Stomach smooth muscle (tissue), 2 donors: ENCODE measurements at regions not wholly inside any gene's neighbourhood (a gene's known extent, or its start where the extent isn't known, plus 50 kb on each side); places are given as distances from the start of the nearest gene placed in this dataset.

Source experiments
- H3K27ac ChIP-seq: one replicate; pipeline ENCODE4 v1.7.0; 2013; ENCODE audit warnings: mild to moderate bottlenecking, low read length, inconsistent platforms
- H3K27me3 ChIP-seq, 2 donors: one replicate each; pipeline ENCODE4 v1.7.0; 2013; ENCODE audit warnings: low read length in 2 of 2; ENCODE audit not compliant: insufficient read depth in 2 of 2, control insufficient read depth in 1 of 2
- H3K36me3 ChIP-seq, 2 donors: one replicate each; pipeline ENCODE4 v1.7.0; 2013; ENCODE audit warnings: low read length in 2 of 2; ENCODE audit not compliant: control insufficient read depth in 2 of 2, insufficient read depth in 2 of 2
- H3K4me1 ChIP-seq: one replicate; pipeline ENCODE4 v1.7.0; 2013; ENCODE audit warnings: low read length; ENCODE audit not compliant: control insufficient read depth, insufficient read depth
- H3K4me3 ChIP-seq, 2 donors: one replicate each; pipeline ENCODE4 v1.7.0; 2013; ENCODE audit warnings: low read length in 2 of 2
- H3K9ac ChIP-seq, 2 donors: one replicate each; pipeline ENCODE4 v1.7.0; 2013; ENCODE audit warnings: low read length in 2 of 2, mild to moderate bottlenecking in 1 of 2
- H3K9me3 ChIP-seq, 2 donors: one replicate each; pipeline ENCODE4 v1.7.0; 2013; ENCODE audit warnings: low read length in 2 of 2; ENCODE audit not compliant: control insufficient read depth in 2 of 2
- donor health status: healthy.
- donor health status: Pancreatic carcinoma.

GRCh38 chr12:125412506-125412905, 347.3 kb downstream of the AACS start:
- H3K4me3 ChIP-seq: no peak overlapping the region
- no peak overlapping the region for H3K27ac ChIP-seq
- no peaks in the 10 kb centered on the region for H3K36me3 ChIP-seq
- H3K9ac ChIP-seq: no peak overlapping the region
- H3K27me3 ChIP-seq: no peaks in the 10 kb centered on the region
- no peaks in the 10 kb centered on the region for H3K4me1 ChIP-seq
- peaks cover 0 to 7% of the 10 kb centered on the region in 2 donors for H3K9me3 ChIP-seq

GRCh38 chr12:125417446-125417845, 352.2 kb downstream of the AACS start:
- no peak overlapping the region for H3K27ac ChIP-seq
- no peaks in the 10 kb centered on the region for H3K27me3 ChIP-seq
- H3K9me3 ChIP-seq: peaks cover 0 to 9% of the 10 kb centered on the region in 2 donors
- no peaks in the 10 kb centered on the region for H3K4me1 ChIP-seq
- no peaks in the 10 kb centered on the region for H3K36me3 ChIP-seq
- no peak overlapping the region for H3K9ac ChIP-seq
- H3K4me3 ChIP-seq: no peak overlapping the region

- H3K36me3 ChIP-seq: no peaks in the 10 kb centered on the region
- no peak overlapping the region for H3K27ac ChIP-seq
- H3K27me3 ChIP-seq: no peaks in the 10 kb centered on the region
- no peak overlapping the region for H3K9ac ChIP-seq
- peaks cover 0 to 8% of the 10 kb centered on the region in 2 donors for H3K9me3 ChIP-seq
- no peak overlapping the region for H3K4me3 ChIP-seq
- no peaks in the 10 kb centered on the region for H3K4me1 ChIP-seq
Observed at GRCh38 chr12:125418902-125419564, 353.8 kb downstream of the AACS start.

- H3K9ac ChIP-seq: no peak overlapping the region
Observed at GRCh38 chr12:125424909-125425308, 359.7 kb downstream of the AACS start.

GRCh38 chr12:125431516-125431915, 366.3 kb downstream of the AACS start:
- Histone ChIP-seq H3K4me1 (no peaks in the 10 kb centered on the region), H3K27ac (no peak overlapping the region), H3K9ac (no peak overlapping the region), H3K27me3 (no peaks in the 10 kb centered on the region), H3K9me3 (peaks cover 0 to 4% of the 10 kb centered on the region in 2 donors), H3K36me3 (no peaks in the 10 kb centered on the region), H3K4me3 (no peak overlapping the region)

More at GRCh38 chr12:125424909-125425308, 359.7 kb downstream of the AACS start:
- Histone ChIP-seq H3K27me3 (no peaks in the 10 kb centered on the region), H3K27ac (no peak overlapping the region), H3K9me3 (peaks cover 3 to 4% of the 10 kb centered on the region in 2 donors), H3K36me3 (no peaks in the 10 kb centered on the region), H3K4me3 (no peak overlapping the region), H3K4me1 (no peaks in the 10 kb centered on the region)

GRCh38 chr12:125434131-125434530, 368.9 kb downstream of the AACS start:
- no peaks in the 10 kb centered on the region for H3K36me3 ChIP-seq
- H3K27me3 ChIP-seq: no peaks in the 10 kb centered on the region
- H3K4me3 ChIP-seq: no peak overlapping the region
- H3K9me3 ChIP-seq: no peaks in the 10 kb centered on the region
- no peaks in the 10 kb centered on the region for H3K4me1 ChIP-seq
- H3K27ac ChIP-seq: no peak overlapping the region
- H3K9ac ChIP-seq: no peak overlapping the region

- H3K9me3 ChIP-seq: no peaks in the 10 kb centered on the region
- H3K9ac ChIP-seq: no peak overlapping the region
- H3K27me3 ChIP-seq: no peaks in the 10 kb centered on the region
- H3K36me3 ChIP-seq: no peaks in the 10 kb centered on the region
- H3K27ac ChIP-seq: no peak overlapping the region
- H3K4me3 ChIP-seq: no peak overlapping the region
- no peaks in the 10 kb centered on the region for H3K4me1 ChIP-seq
Observed at GRCh38 chr12:125434936-125435443, 369.8 kb downstream of the AACS start.

- Histone ChIP-seq H3K4me1 (no peaks in the 10 kb centered on the region), H3K9me3 (no peaks in the 10 kb centered on the region), H3K9ac (no peak overlapping the region), H3K4me3 (no peak overlapping the region), H3K27ac (no peak overlapping the region), H3K27me3 (no peaks in the 10 kb centered on the region), H3K36me3 (no peaks in the 10 kb centered on the region)
Observed at GRCh38 chr12:125435871-125436270, 370.6 kb downstream of the AACS start.

- Histone ChIP-seq H3K27me3 (no peaks in the 10 kb centered on the region), H3K36me3 (no peaks in the 10 kb centered on the region), H3K4me1 (no peaks in the 10 kb centered on the region), H3K4me3 (no peak overlapping the region), H3K9ac (no peak overlapping the region), H3K27ac (no peak overlapping the region), H3K9me3 (no peaks in the 10 kb centered on the region)
Observed at GRCh38 chr12:125436686-125437085, 371.5 kb downstream of the AACS start.

- H3K27ac ChIP-seq: no peak overlapping the region
- H3K9ac ChIP-seq: no peak overlapping the region
- no peak overlapping the region for H3K4me3 ChIP-seq
- H3K27me3 ChIP-seq: no peaks in the 10 kb centered on the region
- no peaks in the 10 kb centered on the region for H3K9me3 ChIP-seq
- H3K4me1 ChIP-seq: no peaks in the 10 kb centered on the region
- H3K36me3 ChIP-seq: no peaks in the 10 kb centered on the region
Observed at GRCh38 chr12:125440399-125440798, 375.2 kb downstream of the AACS start.

GRCh38 chr12:125443341-125443740, 378.1 kb downstream of the AACS start:
- H3K27ac ChIP-seq: no peak overlapping the region
- H3K27me3 ChIP-seq: no peaks in the 10 kb centered on the region
- no peak overlapping the region for H3K9ac ChIP-seq
- no peaks in the 10 kb centered on the region for H3K36me3 ChIP-seq
- H3K4me1 ChIP-seq: no peaks in the 10 kb centered on the region
- no peak overlapping the region for H3K4me3 ChIP-seq
- no peaks in the 10 kb centered on the region for H3K9me3 ChIP-seq
